ENCODE measurements at regions not wholly inside any gene's neighbourhood (a gene's known extent, or its start where the extent isn't known, plus 50 kb on each side); places are given as distances from the start of the nearest gene placed in this dataset.

DNA sequence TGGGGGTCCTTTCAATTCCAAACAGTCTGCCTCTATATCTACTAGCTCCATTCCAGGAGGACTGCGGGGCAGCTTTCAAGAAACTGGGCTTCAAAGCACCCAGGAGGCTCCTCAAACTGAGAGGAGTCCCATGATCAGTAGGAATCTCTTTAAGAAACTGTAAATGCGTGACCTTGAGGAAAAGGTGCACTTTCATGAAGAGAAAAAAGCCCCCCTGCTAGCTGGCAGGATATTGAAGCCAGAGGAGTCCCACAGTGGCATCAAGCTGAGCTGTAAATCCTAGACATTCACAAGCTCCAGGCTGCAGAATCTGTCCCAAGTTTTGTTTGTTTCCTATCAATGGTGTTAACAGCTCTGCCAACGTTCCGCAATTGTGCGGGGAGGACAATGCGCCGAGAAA is 790.1 kb downstream of the SLC4A3 start:
- TF ChIP-seq CTCF (IDR thresholded peaks at IDR 0.05) (no peak), POLR2AphosphoS5 (IDR thresholded peaks at IDR 0.05; ENCODE audit: insufficient read depth in 1 of 2, low read depth in 1 of 2) (no peak), POLR2A (IDR thresholded peaks at IDR 0.05) (no peak)
